ENCODE measurements at regions not wholly inside any gene's neighbourhood (a gene's known extent, or its start where the extent isn't known, plus 50 kb on each side); places are given as distances from the start of the nearest gene placed in this dataset.

DNA sequence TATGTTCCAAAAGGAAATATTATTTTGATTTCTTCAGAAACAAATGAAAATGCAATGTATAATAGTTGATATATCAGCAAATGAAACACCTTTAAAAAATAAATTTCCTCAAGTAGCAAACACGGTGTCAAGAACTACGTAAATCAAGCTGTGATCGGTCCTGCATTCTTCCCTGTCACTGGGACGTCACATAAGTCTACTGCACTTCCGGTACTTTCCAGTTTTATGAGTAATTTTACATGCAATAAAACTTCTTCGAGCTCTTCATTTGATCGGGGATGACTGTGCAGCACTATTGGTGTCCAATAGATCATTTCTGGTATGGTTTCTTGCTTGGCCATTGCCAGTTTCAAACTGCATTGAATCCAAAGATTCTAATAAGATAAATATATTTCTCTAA lies 114.0 kb upstream of the VEGFC start:
- Histone ChIP-seq H3K9me3 (ENCODE audit: insufficient read depth, low read depth, low read length) (no peaks in the 10 kb centered on the region), H3K4me3 (ENCODE audit: low read length, poor library complexity, severe bottlenecking) (no peak overlapping the region), H3K4me1 (ENCODE audit: insufficient read depth, low read length, poor library complexity, severe bottlenecking) (no peaks in the 10 kb centered on the region), H3K9me2 (replicated peaks; ENCODE audit: low read depth, low read length) (no peaks in the 10 kb centered on the region), H3K27me3 (ENCODE audit: insufficient read depth, low read length, poor library complexity, severe bottlenecking) (no peaks in the 10 kb centered on the region), H3F3A (ENCODE audit: low read depth) (no peaks in the 10 kb centered on the region), H3K9ac (ENCODE audit: low read depth, low read length, poor library complexity, severe bottlenecking) (no peak overlapping the region), H3K36me3 (ENCODE audit: insufficient read depth, low read length) (no peaks in the 10 kb centered on the region), H3K4me2 (ENCODE audit: low read depth, low read length, poor library complexity, severe bottlenecking) (no peak overlapping the region), H2AFZ (ENCODE audit: low read length) (no peak overlapping the region), H3K79me2 (ENCODE audit: insufficient read depth, low read length) (no peaks in the 10 kb centered on the region), H4K20me1 (ENCODE audit: insufficient read depth, low read length, poor library complexity, severe bottlenecking) (no peaks in the 10 kb centered on the region)
- TF ChIP-seq EZH2phosphoT487 (IDR thresholded peaks at IDR 0.05; ENCODE audit: borderline replicate concordance) (no peak), CTCF (conservative IDR thresholded peaks at IDR 0.05; ENCODE audit: low read length) (no peak)

GRCh38 chr4:176910646-176911045 lies 117.9 kb upstream of the VEGFC start:
- Histone ChIP-seq H3K36me3 (ENCODE audit: insufficient read depth, low read length) (no peaks in the 10 kb centered on the region), H3K27me3 (ENCODE audit: insufficient read depth, low read length, poor library complexity, severe bottlenecking) (no peaks in the 10 kb centered on the region), H3K4me3 (ENCODE audit: low read length, poor library complexity, severe bottlenecking) (no peak overlapping the region), H3K9me2 (replicated peaks; ENCODE audit: low read depth, low read length) (no peaks in the 10 kb centered on the region), H3F3A (ENCODE audit: low read depth) (no peaks in the 10 kb centered on the region), H2AFZ (ENCODE audit: low read length) (no peak overlapping the region), H3K4me2 (ENCODE audit: low read depth, low read length, poor library complexity, severe bottlenecking) (no peak overlapping the region), H3K9me3 (ENCODE audit: insufficient read depth, low read depth, low read length) (no peaks in the 10 kb centered on the region), H3K4me1 (ENCODE audit: insufficient read depth, low read length, poor library complexity, severe bottlenecking) (no peaks in the 10 kb centered on the region), H3K79me2 (ENCODE audit: insufficient read depth, low read length) (no peaks in the 10 kb centered on the region), H4K20me1 (ENCODE audit: insufficient read depth, low read length, poor library complexity, severe bottlenecking) (no peaks in the 10 kb centered on the region), H3K9ac (ENCODE audit: low read depth, low read length, poor library complexity, severe bottlenecking) (no peak overlapping the region)
- TF ChIP-seq CTCF (conservative IDR thresholded peaks at IDR 0.05; ENCODE audit: low read length) (no peak), EZH2phosphoT487 (IDR thresholded peaks at IDR 0.05; ENCODE audit: borderline replicate concordance) (no peak)

DNA sequence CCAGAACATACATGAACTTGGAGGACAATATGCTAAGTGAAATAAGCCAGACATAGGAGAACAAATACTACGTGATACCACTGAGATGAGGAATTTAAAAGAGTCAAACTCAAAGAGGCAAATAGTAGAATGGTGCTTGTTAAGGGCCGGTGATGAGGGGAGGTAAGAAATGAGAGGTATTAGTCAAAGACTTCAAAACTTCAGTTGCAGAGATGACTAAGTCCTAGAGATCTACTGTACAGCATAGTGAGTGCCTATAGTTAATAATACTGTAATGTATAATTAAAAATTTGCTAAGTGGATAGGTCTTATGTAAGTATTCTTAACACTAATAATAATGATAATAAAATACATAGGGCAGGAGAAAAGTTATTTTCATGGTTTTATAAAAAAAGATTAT lies 126.9 kb upstream of the VEGFC start:
- no peaks in the 10 kb centered on the region for H3K9me2 ChIP-seq (replicated peaks; ENCODE audit: low read depth, low read length)
- H3K9me3 ChIP-seq (ENCODE audit: insufficient read depth, low read depth, low read length), result no peaks in the 10 kb centered on the region
- H3K79me2 ChIP-seq (ENCODE audit: insufficient read depth, low read length), result no peaks in the 10 kb centered on the region
- no peak overlapping the region for H3K4me3 ChIP-seq (ENCODE audit: low read length, poor library complexity, severe bottlenecking)
- H3K4me2 ChIP-seq (ENCODE audit: low read depth, low read length, poor library complexity, severe bottlenecking), result no peak overlapping the region
- no peaks in the 10 kb centered on the region for H4K20me1 ChIP-seq (ENCODE audit: insufficient read depth, low read length, poor library complexity, severe bottlenecking)
- no peak for TF ChIP-seq CTCF (conservative IDR thresholded peaks at IDR 0.05; ENCODE audit: low read length)
- no peak for TF ChIP-seq EZH2phosphoT487 (IDR thresholded peaks at IDR 0.05; ENCODE audit: borderline replicate concordance)
- H3K36me3 ChIP-seq (ENCODE audit: insufficient read depth, low read length), result no peaks in the 10 kb centered on the region
- H2AFZ ChIP-seq (ENCODE audit: low read length), result no peak overlapping the region
- no peaks in the 10 kb centered on the region for H3K4me1 ChIP-seq (ENCODE audit: insufficient read depth, low read length, poor library complexity, severe bottlenecking)
- H3K9ac ChIP-seq (ENCODE audit: low read depth, low read length, poor library complexity, severe bottlenecking), result no peak overlapping the region
- no peaks in the 10 kb centered on the region for H3F3A ChIP-seq (ENCODE audit: low read depth)
- no peaks in the 10 kb centered on the region for H3K27me3 ChIP-seq (ENCODE audit: insufficient read depth, low read length, poor library complexity, severe bottlenecking)

Measured in Loucy (cell line).